Small intestine (tissue), 7 donors: ENCODE measurements at regions not wholly inside any gene's neighbourhood (a gene's known extent, or its start where the extent isn't known, plus 50 kb on each side); places are given as distances from the start of the nearest gene placed in this dataset.
"Not testable (repeated sequence)": the region's sequence is repeated elsewhere in the genome, so short reads cannot be mapped to it uniquely, and the experiment has no call there.

Experiments
- DNase-seq, 2 donors: peaks; one replicate each; pipeline versions ENCODE4 v3.0.0 to v3.0.0-alpha.2; 2013
- FAIRE-seq: peaks from 2 replicates; lab custom pipeline; 2012; peaks lifted over from hg19 to GRCh38; lab: Jason Lieb, UNC
- H3K27ac ChIP-seq, 3 donors: one replicate each; pipeline ENCODE4 v1.5.1; 2013; ENCODE audit warnings: low read length in 2 of 3, mild to moderate bottlenecking in 2 of 3, control low read depth in 1 of 3, inconsistent platforms in 1 of 3, low read depth in 1 of 3, moderate library complexity in 1 of 3
- H3K27me3 ChIP-seq, 3 donors: one replicate each; pipeline ENCODE4 v1.6.1; 2013; ENCODE audit warnings: low read length in 3 of 3, inconsistent platforms in 1 of 3; ENCODE audit not compliant: control insufficient read depth in 3 of 3, insufficient read depth in 3 of 3
- H3K36me3 ChIP-seq, 3 donors: one replicate each; pipeline ENCODE4 v1.6.1; 2013; ENCODE audit warnings: low read length in 3 of 3, inconsistent platforms in 1 of 3, low read depth in 1 of 3, mild to moderate bottlenecking in 1 of 3, moderate library complexity in 1 of 3; ENCODE audit not compliant: control insufficient read depth in 3 of 3, insufficient read depth in 2 of 3
- H3K4me1 ChIP-seq, 3 donors: one replicate each; pipeline ENCODE4 v1.6.1; 2013; ENCODE audit warnings: low read length in 2 of 3, inconsistent platforms in 1 of 3, low read depth in 1 of 3, mild to moderate bottlenecking in 1 of 3, moderate library complexity in 1 of 3; ENCODE audit not compliant: control insufficient read depth in 3 of 3, insufficient read depth in 2 of 3
- H3K4me3 ChIP-seq, 3 donors: one replicate each; pipeline ENCODE4 v1.5.1; 2013; ENCODE audit warnings: low read length in 3 of 3, control low read depth in 1 of 3, inconsistent platforms in 1 of 3, low read depth in 1 of 3, mild to moderate bottlenecking in 1 of 3, moderate library complexity in 1 of 3
- H3K9me3 ChIP-seq, 2 donors: one replicate each; pipeline ENCODE4 v1.6.1; 2013; ENCODE audit warnings: low read depth in 1 of 2, low read length in 1 of 2; ENCODE audit not compliant: control insufficient read depth in 2 of 2, insufficient read depth in 1 of 2
- WGBS, 3 donors: extraction: QIAGEN DNeasy Blood & Tissue Kit; methylation state at CpG; one replicate each; pipeline ENCODE4 v1.1.7; 2013; 5-methylcytosine and 5-hydroxymethylcytosine counted together
- donor health status: healthy with polysubstance abuse.
- donor health status: control.
- donor health status: control.
- donor health status: Bipolar disorder and iron deficiency.
- donor health status: healthy.

- 65 to 77% (median 68%) methylated on average over 1 of the region's 1 CpG for WGBS, 3 donors
- H3K36me3 ChIP-seq, H3K4me1 ChIP-seq, H3K27me3 ChIP-seq, H3K4me3 ChIP-seq, H3K27ac ChIP-seq, H3K9me3 ChIP-seq, FAIRE-seq, DNase-seq: not testable (repeated sequence)
Observed at GRCh38 chr3:67252906-67253305, 254.8 kb downstream of the KBTBD8 start.

GRCh38 chr3:67278015-67278618 is 280.0 kb downstream of the KBTBD8 start:
- Histone ChIP-seq H3K27me3 (no peaks in the 10 kb centered on the region), H3K27ac (no peak overlapping the region), H3K9me3 (peaks cover 0 to 6% of the 10 kb centered on the region in 2 donors), H3K4me3 (no peak overlapping the region), H3K36me3 (no peaks in the 10 kb centered on the region), H3K4me1 (no peaks in the 10 kb centered on the region)
- 83 to 85% (median 83%) methylated on average over 3 of the region's 3 CpGs for WGBS, 3 donors
- DNase-seq: no peak
- FAIRE-seq: no peak

- WGBS, 3 donors: 86 to 98% (median 98%) methylated on average over 2 of the region's 2 CpGs
- Histone ChIP-seq H3K27ac (no peak overlapping the region), H3K9me3 (no peaks in the 10 kb centered on the region), H3K36me3 (no peaks in the 10 kb centered on the region), H3K27me3 (no peaks in the 10 kb centered on the region), H3K4me1 (no peaks in the 10 kb centered on the region), H3K4me3 (no peak overlapping the region)
- DNase-seq (no peak), FAIRE-seq (no peak)
Observed at GRCh38 chr3:67286586-67286985, 288.5 kb downstream of the KBTBD8 start.

GRCh38 chr3:67288466-67289106 is 290.5 kb downstream of the KBTBD8 start:
- WGBS, 3 donors: 20 to 45% (median 39%) methylated on average over 1 of the region's 1 CpG
- H3K4me3 ChIP-seq: no peak overlapping the region
- DNase-seq: no peak
- no peak for FAIRE-seq
- no peak overlapping the region for H3K27ac ChIP-seq
- H3K4me1 ChIP-seq: no peaks in the 10 kb centered on the region
- no peaks in the 10 kb centered on the region for H3K36me3 ChIP-seq
- H3K27me3 ChIP-seq: no peaks in the 10 kb centered on the region
- H3K9me3 ChIP-seq: no peaks in the 10 kb centered on the region

GRCh38 chr3:67289626-67290025 is 291.5 kb downstream of the KBTBD8 start:
- Histone ChIP-seq H3K4me3 (no peak overlapping the region), H3K9me3 (no peaks in the 10 kb centered on the region), H3K4me1 (no peaks in the 10 kb centered on the region), H3K27me3 (no peaks in the 10 kb centered on the region), H3K36me3 (no peaks in the 10 kb centered on the region), H3K27ac (no peak overlapping the region)
- WGBS, 3 donors: 85 to 93% (median 88%) methylated on average over 1 of the region's 1 CpG
- DNase-seq (no peak), FAIRE-seq (no peak)

GRCh38 chr3:67290438-67290837 is 292.3 kb downstream of the KBTBD8 start:
- Histone ChIP-seq H3K36me3 (no peaks in the 10 kb centered on the region), H3K4me3 (no peak overlapping the region), H3K27me3 (no peaks in the 10 kb centered on the region), H3K9me3 (no peaks in the 10 kb centered on the region), H3K4me1 (no peaks in the 10 kb centered on the region), H3K27ac (no peak overlapping the region)
- 81 to 87% (median 84%) methylated on average over 4 of the region's 4 CpGs for WGBS, 3 donors
- FAIRE-seq (no peak), DNase-seq (no peak)

- DNase-seq: no peak
- H3K36me3 ChIP-seq: no peaks in the 10 kb centered on the region
- H3K9me3 ChIP-seq: no peaks in the 10 kb centered on the region
- WGBS, 3 donors: 59 to 69% (median 66%) methylated on average over 11 of the region's 11 CpGs
- H3K27me3 ChIP-seq: no peaks in the 10 kb centered on the region
- no peak overlapping the region for H3K4me3 ChIP-seq
- no peak overlapping the region for H3K27ac ChIP-seq
- H3K4me1 ChIP-seq: no peaks in the 10 kb centered on the region
- FAIRE-seq: no peak
Observed at GRCh38 chr3:67291287-67292252, 293.5 kb downstream of the KBTBD8 start.

GRCh38 chr3:67292356-67293121 is 294.4 kb downstream of the KBTBD8 start:
- Histone ChIP-seq H3K27ac (no peak overlapping the region), H3K36me3 (no peaks in the 10 kb centered on the region), H3K27me3 (no peaks in the 10 kb centered on the region), H3K4me1 (no peaks in the 10 kb centered on the region), H3K4me3 (no peak overlapping the region), H3K9me3 (no peaks in the 10 kb centered on the region)
- FAIRE-seq (no peak), DNase-seq (no peak)
- WGBS, 3 donors: 68 to 76% (median 72%) methylated on average over 3 of the region's 3 CpGs
